DND-41 (cell line): ENCODE measurements at regions not wholly inside any gene's neighbourhood (a gene's known extent, or its start where the extent isn't known, plus 50 kb on each side); places are given as distances from the start of the nearest gene placed in this dataset.

Experiments used
- ATAC-seq: fragments of 200-7000 bp; cut with Tn5 transposase; 3 replicates; pipeline ENCODE4 v1.9.1; 2021; ENCODE audit warnings: low read depth; ENCODE audit not compliant: insufficient read depth
- DNase-seq: peaks from one replicate; pipeline ENCODE4 v3.0.0-alpha.2; 2020
- H2AFZ ChIP-seq: 2 replicates; pipeline ENCODE4 v1.6.0; 2012; ENCODE audit warnings: low read depth, low read length
- H3K27ac ChIP-seq: 2 replicates; pipeline ENCODE4 v1.5.1; 2012; ENCODE audit warnings: low read length, inconsistent platforms
- H3K27me3 ChIP-seq: fragments of 200-600 bp; sonication (generic); 2 replicates; pipeline ENCODE4 v1.6.0; 2012; ENCODE audit warnings: low read length, mild to moderate bottlenecking, inconsistent platforms; ENCODE audit not compliant: insufficient read depth, poor library complexity
- H3K36me3 ChIP-seq: 2 replicates; pipeline ENCODE4 v1.5.1; 2012; ENCODE audit warnings: low read length, inconsistent platforms; ENCODE audit not compliant: insufficient read depth
- H3K4me1 ChIP-seq: 2 replicates; pipeline ENCODE4 v1.5.1; 2012; ENCODE audit warnings: mild to moderate bottlenecking, low read length; ENCODE audit not compliant: insufficient read depth
- H3K4me2 ChIP-seq: 2 replicates; pipeline ENCODE4 v1.6.0; 2012; ENCODE audit warnings: mild to moderate bottlenecking, moderate library complexity, low read length, inconsistent platforms; ENCODE audit not compliant: insufficient read depth
- H3K4me3 ChIP-seq, 2 experiments: fragments of 200-600 bp in 1 of 2; shearing (Covaris generic) in 1 of 2; 2 replicates each; pipeline ENCODE4 v1.5.1; 2012 to 2016; ENCODE audit warnings: inconsistent platforms in 2 of 2, low read length in 2 of 2, mild to moderate bottlenecking in 2 of 2, low read depth in 1 of 2, moderate library complexity in 1 of 2
- H3K79me2 ChIP-seq: 2 replicates; pipeline ENCODE4 v1.6.0; 2012; ENCODE audit warnings: low read length, inconsistent platforms; ENCODE audit not compliant: insufficient read depth
- H3K9ac ChIP-seq: 2 replicates; pipeline ENCODE4 v1.6.0; 2012; ENCODE audit warnings: low read depth, mild to moderate bottlenecking, inconsistent platforms, low read length, moderate library complexity
- H3K9me3 ChIP-seq: 2 replicates; pipeline ENCODE4 v1.5.1; 2012; ENCODE audit warnings: low read length, moderate library complexity, mild to moderate bottlenecking, inconsistent platforms; ENCODE audit not compliant: insufficient read depth, severe bottlenecking
- H4K20me1 ChIP-seq: 2 replicates; pipeline ENCODE4 v1.6.0; 2012; ENCODE audit warnings: low read length; ENCODE audit not compliant: insufficient read depth
- CTCF ChIP-seq: IDR thresholded peaks from 2 replicates; pipeline ENCODE4 v1.5.1; 2012; ENCODE audit warnings: borderline replicate concordance, low read length, moderate library complexity, mild to moderate bottlenecking; ENCODE audit not compliant: poor library complexity, severe bottlenecking; ENCODE audit errors: extremely low read depth
- EZH2 ChIP-seq: IDR thresholded peaks from 3 replicates; pipeline ENCODE4 v1.6.1; 2012; ENCODE audit warnings: borderline replicate concordance, low read depth, mild to moderate bottlenecking, moderate library complexity, low read length, inconsistent platforms; ENCODE audit not compliant: severe bottlenecking

- Histone ChIP-seq H3K4me1 (no peaks in the 10 kb centered on the region), H3K9me3 (no peaks in the 10 kb centered on the region), H3K36me3 (no peaks in the 10 kb centered on the region), H3K9ac (no peak overlapping the region), H3K4me3 (no peak overlapping the region), H4K20me1 (no peaks in the 10 kb centered on the region), H3K27ac (no peak overlapping the region), H2AFZ (no peak overlapping the region), H3K79me2 (no peaks in the 10 kb centered on the region), H3K27me3 (no peaks in the 10 kb centered on the region), H3K4me2 (no peak overlapping the region)
- DNase-seq, result no peak
- TF ChIP-seq EZH2, result no peak
- no peak for TF ChIP-seq CTCF
- ATAC-seq, result no peak
Observed at GRCh38 chr12:123080634-123081033, 70.3 kb downstream of the PITPNM2 start.

GRCh38 chr12:123078531-123079155 lies 72.2 kb downstream of the PITPNM2 start:
- Histone ChIP-seq H3K9me3 (no peaks in the 10 kb centered on the region), H3K27ac (no peak overlapping the region), H3K27me3 (no peaks in the 10 kb centered on the region), H3K36me3 (no peaks in the 10 kb centered on the region), H3K79me2 (no peaks in the 10 kb centered on the region), H3K4me2 (no peak overlapping the region), H4K20me1 (no peaks in the 10 kb centered on the region), H3K4me3 (no peak overlapping the region), H3K4me1 (no peaks in the 10 kb centered on the region), H2AFZ (no peak overlapping the region), H3K9ac (no peak overlapping the region)
- ATAC-seq (no peak), DNase-seq (no peak)
- TF ChIP-seq CTCF (no peak), EZH2 (no peak)

GRCh38 chr12:123078120-123078465 lies 72.8 kb downstream of the PITPNM2 start:
- Histone ChIP-seq H3K36me3 (no peaks in the 10 kb centered on the region), H3K4me1 (no peaks in the 10 kb centered on the region), H3K27me3 (no peaks in the 10 kb centered on the region), H3K9me3 (no peaks in the 10 kb centered on the region), H3K79me2 (no peaks in the 10 kb centered on the region), H3K4me3 (no peak overlapping the region), H4K20me1 (no peaks in the 10 kb centered on the region), H3K9ac (no peak overlapping the region), H2AFZ (no peak overlapping the region), H3K27ac (no peak overlapping the region), H3K4me2 (no peak overlapping the region)
- TF ChIP-seq CTCF, result no peak
- TF ChIP-seq EZH2, result no peak
- ATAC-seq (no peak), DNase-seq (no peak)
